ENCODE measurements at regions not wholly inside any gene's neighbourhood (a gene's known extent, or its start where the extent isn't known, plus 50 kb on each side); places are given as distances from the start of the nearest gene placed in this dataset.

DNA sequence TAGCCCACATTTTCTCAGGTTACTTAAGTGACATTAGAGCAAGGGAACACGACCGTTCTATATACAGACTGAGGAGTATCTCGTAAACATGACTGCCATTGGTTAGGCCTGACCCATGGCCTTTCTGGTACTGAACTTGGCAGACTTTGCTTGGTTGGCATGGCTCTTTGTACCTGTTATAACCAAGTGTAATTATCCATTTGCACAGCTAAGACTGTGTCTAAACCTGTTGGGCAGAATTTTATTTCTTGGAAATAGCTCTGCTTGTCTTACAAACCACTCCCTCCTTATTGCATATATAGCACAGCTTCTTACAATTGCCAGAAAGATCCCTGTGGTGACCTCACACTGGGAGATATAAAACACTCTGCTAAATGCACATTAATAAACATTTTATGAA lies 106.9 kb downstream of the P2RY1 start:
- no peak for TF ChIP-seq SPI1 (IDR thresholded peaks at IDR 0.05; ENCODE audit: borderline replicate concordance, low read depth)
- TF ChIP-seq, protein P1, sequence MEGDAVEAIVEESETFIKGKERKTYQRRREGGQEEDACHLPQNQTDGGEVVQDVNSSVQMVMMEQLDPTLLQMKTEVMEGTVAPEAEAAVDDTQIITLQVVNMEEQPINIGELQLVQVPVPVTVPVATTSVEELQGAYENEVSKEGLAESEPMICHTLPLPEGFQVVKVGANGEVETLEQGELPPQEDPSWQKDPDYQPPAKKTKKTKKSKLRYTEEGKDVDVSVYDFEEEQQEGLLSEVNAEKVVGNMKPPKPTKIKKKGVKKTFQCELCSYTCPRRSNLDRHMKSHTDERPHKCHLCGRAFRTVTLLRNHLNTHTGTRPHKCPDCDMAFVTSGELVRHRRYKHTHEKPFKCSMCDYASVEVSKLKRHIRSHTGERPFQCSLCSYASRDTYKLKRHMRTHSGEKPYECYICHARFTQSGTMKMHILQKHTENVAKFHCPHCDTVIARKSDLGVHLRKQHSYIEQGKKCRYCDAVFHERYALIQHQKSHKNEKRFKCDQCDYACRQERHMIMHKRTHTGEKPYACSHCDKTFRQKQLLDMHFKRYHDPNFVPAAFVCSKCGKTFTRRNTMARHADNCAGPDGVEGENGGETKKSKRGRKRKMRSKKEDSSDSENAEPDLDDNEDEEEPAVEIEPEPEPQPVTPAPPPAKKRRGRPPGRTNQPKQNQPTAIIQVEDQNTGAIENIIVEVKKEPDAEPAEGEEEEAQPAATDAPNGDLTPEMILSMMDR (IDR thresholded peaks at IDR 0.05; ENCODE audit: insufficient read depth, low read length), result no peak
- TF ChIP-seq, protein P2, sequence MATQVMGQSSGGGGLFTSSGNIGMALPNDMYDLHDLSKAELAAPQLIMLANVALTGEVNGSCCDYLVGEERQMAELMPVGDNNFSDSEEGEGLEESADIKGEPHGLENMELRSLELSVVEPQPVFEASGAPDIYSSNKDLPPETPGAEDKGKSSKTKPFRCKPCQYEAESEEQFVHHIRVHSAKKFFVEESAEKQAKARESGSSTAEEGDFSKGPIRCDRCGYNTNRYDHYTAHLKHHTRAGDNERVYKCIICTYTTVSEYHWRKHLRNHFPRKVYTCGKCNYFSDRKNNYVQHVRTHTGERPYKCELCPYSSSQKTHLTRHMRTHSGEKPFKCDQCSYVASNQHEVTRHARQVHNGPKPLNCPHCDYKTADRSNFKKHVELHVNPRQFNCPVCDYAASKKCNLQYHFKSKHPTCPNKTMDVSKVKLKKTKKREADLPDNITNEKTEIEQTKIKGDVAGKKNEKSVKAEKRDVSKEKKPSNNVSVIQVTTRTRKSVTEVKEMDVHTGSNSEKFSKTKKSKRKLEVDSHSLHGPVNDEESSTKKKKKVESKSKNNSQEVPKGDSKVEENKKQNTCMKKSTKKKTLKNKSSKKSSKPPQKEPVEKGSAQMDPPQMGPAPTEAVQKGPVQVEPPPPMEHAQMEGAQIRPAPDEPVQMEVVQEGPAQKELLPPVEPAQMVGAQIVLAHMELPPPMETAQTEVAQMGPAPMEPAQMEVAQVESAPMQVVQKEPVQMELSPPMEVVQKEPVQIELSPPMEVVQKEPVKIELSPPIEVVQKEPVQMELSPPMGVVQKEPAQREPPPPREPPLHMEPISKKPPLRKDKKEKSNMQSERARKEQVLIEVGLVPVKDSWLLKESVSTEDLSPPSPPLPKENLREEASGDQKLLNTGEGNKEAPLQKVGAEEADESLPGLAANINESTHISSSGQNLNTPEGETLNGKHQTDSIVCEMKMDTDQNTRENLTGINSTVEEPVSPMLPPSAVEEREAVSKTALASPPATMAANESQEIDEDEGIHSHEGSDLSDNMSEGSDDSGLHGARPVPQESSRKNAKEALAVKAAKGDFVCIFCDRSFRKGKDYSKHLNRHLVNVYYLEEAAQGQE (IDR thresholded peaks at IDR 0.05; ENCODE audit: insufficient replicate concordance, low read depth), result no peak
- no peak for TF ChIP-seq POLR2AphosphoS5 (IDR thresholded peaks at IDR 0.05; ENCODE audit: low read depth)
